22Rv1 (cell line): ENCODE measurements at regions not wholly inside any gene's neighbourhood (a gene's known extent, or its start where the extent isn't known, plus 50 kb on each side); places are given as distances from the start of the nearest gene placed in this dataset.

Experiments
- H3K27ac ChIP-seq: fragments of 450-650 bp; 2 replicates; pipeline ENCODE4 v1.5.1; 2017
- CTCF ChIP-seq: fragments of 450-650 bp; IDR thresholded peaks from 2 replicates; pipeline ENCODE4 v1.5.1; 2017; ENCODE audit warnings: mild to moderate bottlenecking
- ZFX ChIP-seq: fragments of 450-650 bp; IDR thresholded peaks from 2 replicates; pipeline ENCODE4 v1.6.1; 2017; ENCODE audit warnings: antibody characterized with exemption, borderline replicate concordance

- no peak for TF ChIP-seq ZFX
- H3K27ac ChIP-seq, result no peak overlapping the region
Measured at GRCh38 chr5:97547430-97547829, 364.4 kb upstream of the RIOK2 start.

DNA sequence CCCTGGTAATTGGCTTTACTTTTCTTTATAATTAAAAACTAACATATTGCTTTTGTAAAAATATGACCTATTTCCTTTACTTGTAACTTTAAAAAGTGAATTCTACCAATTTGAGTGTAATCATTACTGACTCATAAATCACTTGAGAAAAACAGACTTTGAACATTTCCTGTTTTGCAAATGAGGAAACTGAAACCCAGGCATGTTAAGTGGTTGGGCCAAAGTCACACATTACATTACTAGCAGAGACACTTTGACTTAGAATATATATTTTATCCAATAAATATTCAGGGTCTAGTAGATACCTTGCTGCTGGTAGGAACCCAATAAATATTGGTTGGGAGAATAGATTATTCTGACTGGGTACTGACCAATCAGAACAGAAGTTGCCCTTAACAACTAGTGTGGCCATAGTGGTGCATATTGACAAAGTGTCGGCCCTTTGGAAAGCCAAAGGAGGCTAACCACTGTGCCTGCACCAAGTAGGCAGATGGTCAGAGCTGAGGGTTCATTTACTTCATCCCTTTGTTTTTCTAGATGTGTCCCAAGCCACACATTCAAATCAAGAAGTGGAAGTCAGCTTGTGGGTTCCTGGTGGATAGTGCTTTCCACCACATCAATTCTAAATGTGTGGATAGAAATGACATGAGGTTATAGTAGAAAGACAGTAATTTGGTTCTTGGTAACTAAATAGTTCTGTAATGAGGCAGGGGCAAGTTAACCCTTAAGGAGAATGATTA lies 365.1 kb upstream of the RIOK2 start:
- H3K27ac ChIP-seq, result no peak overlapping the region
- no peak for TF ChIP-seq ZFX
- TF ChIP-seq CTCF, result no peak

DNA sequence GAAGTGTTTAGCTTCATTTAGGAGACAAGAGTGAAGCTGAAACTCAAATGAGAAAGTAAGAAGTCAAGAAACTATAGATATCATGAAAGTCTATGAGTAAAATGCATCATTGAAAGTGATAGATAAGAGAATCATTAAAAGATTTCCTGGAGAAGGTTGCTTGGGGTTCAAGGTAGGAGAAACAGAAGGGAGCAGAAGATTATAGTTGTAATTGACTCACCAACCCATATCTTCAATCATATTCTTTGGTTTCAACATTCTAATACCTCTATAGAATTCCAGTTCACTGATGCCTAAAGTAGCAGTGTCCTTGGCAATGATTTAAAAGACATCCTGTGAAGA lies 365.7 kb upstream of the RIOK2 start:
- no peak overlapping the region for H3K27ac ChIP-seq
- TF ChIP-seq ZFX (no peak), CTCF (no peak)

DNA sequence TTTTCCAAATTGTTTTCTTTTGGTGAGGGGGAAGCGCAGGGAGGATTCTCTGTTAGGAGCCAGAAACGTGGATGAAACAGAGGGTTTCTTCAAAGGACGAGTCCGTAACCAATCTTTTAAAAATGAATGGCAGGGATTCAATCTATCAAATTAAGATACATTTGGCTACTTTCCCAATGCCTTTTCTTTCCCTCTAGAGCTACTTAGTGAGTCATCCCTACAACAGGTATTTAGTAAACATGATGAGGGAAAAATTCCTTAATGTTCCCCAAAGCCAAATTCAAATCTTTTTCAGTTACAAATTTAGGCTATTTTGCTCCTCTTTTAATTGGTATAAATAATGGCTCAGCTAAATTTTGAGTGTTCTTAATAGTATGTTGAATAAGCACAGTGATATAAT lies 366.4 kb upstream of the RIOK2 start:
- H3K27ac ChIP-seq, result no peak overlapping the region
- TF ChIP-seq ZFX (no peak), CTCF (no peak)

GRCh38 chr5:97550164-97550563 lies 367.1 kb upstream of the RIOK2 start:
- H3K27ac ChIP-seq, result no peak overlapping the region
- TF ChIP-seq ZFX, result no peak
- no peak for TF ChIP-seq CTCF

GRCh38 chr5:97550818-97551217 lies 367.8 kb upstream of the RIOK2 start:
- no peak overlapping the region for H3K27ac ChIP-seq
- no peak for TF ChIP-seq CTCF
- no peak for TF ChIP-seq ZFX

DNA sequence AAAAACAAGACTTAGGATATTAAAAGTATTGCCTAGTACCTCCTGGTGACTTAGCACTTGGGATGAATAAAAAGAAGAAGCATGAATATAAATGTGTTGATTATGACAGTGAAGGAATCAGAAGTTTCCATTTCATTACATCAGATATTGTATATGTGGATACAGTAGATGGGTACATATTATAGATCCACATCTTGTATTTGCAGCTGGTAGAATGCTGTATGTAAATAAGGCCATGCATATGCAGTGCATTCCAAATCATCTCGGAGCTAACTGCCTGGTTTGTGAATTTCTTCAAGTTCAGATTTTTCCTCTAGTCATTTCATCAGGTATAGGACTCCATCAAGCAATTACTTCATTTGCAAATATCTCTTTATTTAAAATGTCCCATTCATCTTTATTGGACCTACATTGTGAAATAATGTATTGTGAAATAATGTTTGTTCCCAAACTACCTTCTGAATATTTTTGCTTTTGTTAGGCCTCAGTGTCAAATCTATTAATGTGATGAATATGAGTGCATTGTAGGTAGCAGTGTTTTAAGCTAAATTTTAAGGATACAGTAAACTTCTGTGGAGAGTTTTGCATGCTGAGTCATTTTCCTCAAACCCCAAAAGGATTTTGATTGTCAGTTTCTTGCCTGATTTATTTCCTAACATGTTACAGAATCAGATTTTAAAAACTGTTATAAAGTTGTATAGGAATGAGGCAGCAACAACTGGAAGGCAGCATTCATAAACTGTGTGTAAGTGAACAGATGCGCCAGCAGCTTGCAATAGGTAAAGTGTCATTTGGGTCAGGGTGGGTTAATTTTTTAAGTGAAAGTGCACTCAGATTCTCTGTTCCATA lies 370.8 kb upstream of the RIOK2 start:
- no peak for TF ChIP-seq ZFX
- no peak for TF ChIP-seq CTCF
- H3K27ac ChIP-seq, result no peak overlapping the region
